ENCODE measurements at regions not wholly inside any gene's neighbourhood (a gene's known extent, or its start where the extent isn't known, plus 50 kb on each side); places are given as distances from the start of the nearest gene placed in this dataset.

GRCh38 chr1:70627910-70628309, 216.8 kb downstream of the CTH start:
- no peaks in the 10 kb centered on the region for H3K27me3 ChIP-seq
- no peaks in the 10 kb centered on the region for H3K36me3 ChIP-seq (ENCODE audit: low read depth, missing control alignments)
- intact Hi-C loops (cut with DNase I; ENCODE audit: low total_unique reads): no loop called here
- H3K4me1 ChIP-seq: no peaks in the 10 kb centered on the region
- no peaks in the 10 kb centered on the region for H3K9me3 ChIP-seq
- WGBS, 2 donors: 55 to 64% methylated on average over 3 to 4 of the region's 4 CpGs
- no peak overlapping the region for H3K27ac ChIP-seq
- H3K4me3 ChIP-seq: no peak overlapping the region
- no peak for TF ChIP-seq POLR2A (IDR thresholded peaks at IDR 0.05)
- TF ChIP-seq, protein P1, sequence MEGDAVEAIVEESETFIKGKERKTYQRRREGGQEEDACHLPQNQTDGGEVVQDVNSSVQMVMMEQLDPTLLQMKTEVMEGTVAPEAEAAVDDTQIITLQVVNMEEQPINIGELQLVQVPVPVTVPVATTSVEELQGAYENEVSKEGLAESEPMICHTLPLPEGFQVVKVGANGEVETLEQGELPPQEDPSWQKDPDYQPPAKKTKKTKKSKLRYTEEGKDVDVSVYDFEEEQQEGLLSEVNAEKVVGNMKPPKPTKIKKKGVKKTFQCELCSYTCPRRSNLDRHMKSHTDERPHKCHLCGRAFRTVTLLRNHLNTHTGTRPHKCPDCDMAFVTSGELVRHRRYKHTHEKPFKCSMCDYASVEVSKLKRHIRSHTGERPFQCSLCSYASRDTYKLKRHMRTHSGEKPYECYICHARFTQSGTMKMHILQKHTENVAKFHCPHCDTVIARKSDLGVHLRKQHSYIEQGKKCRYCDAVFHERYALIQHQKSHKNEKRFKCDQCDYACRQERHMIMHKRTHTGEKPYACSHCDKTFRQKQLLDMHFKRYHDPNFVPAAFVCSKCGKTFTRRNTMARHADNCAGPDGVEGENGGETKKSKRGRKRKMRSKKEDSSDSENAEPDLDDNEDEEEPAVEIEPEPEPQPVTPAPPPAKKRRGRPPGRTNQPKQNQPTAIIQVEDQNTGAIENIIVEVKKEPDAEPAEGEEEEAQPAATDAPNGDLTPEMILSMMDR (IDR thresholded peaks at IDR 0.05): no peak
- no peak for DNase-seq

DNA sequence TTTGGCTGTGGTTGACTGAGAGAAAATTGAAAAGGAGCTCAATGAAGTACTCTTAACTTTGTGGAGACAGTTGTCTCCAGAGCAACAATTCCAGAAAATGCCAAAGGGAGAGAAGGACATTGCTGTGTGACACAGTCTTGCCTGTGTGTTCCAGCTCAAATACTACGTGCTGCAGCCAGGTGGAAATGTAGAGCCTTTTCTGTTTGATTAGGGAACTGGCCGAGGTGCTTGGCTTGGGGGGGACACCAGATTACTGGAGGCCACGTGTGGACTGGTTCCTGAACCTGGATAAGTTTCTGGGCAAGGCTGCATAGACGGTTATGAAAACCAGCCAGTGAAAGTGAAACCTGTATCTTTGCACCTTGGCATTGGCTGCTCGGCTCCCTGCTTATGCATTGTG, 217.9 kb downstream of the CTH start:
- H3K4me3 ChIP-seq: no peak overlapping the region
- 69 to 75% methylated on average over 5 of the region's 5 CpGs for WGBS, 2 donors
- TF ChIP-seq POLR2A (IDR thresholded peaks at IDR 0.05): no peak
- TF ChIP-seq, protein P1 (IDR thresholded peaks at IDR 0.05): no peak
- H3K4me1 ChIP-seq: no peaks in the 10 kb centered on the region
- H3K27me3 ChIP-seq: no peaks in the 10 kb centered on the region
- no peaks in the 10 kb centered on the region for H3K36me3 ChIP-seq (ENCODE audit: low read depth, missing control alignments)
- intact Hi-C loops (cut with DNase I; ENCODE audit: low total_unique reads): no loop called here
- no peak overlapping the region for H3K27ac ChIP-seq
- no peak for DNase-seq
- no peaks in the 10 kb centered on the region for H3K9me3 ChIP-seq

DNA sequence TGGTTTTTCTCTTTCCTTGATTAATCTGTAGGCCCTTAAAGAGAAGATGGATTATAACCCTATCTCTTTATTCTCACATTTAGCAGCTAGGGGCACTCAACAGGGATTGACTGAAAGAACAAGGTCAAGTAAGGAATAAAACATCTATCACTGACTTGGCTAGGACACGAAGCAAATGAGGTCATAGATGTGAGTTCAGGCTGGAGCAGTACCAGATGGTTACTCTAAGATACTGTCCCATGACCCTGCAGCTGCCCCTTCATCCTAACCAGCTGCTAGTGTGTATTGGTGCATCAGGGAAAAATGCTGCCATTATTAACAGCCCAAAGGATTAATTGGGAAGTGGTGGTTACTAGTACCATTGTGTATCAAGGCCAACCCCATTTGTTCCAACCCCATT, 221.9 kb downstream of the CTH start:
- Histone ChIP-seq H3K9me3 (no peaks in the 10 kb centered on the region), H3K27ac (no peak overlapping the region), H3K4me3 (no peak overlapping the region), H3K4me1 (no peaks in the 10 kb centered on the region), H3K36me3 (ENCODE audit: low read depth, missing control alignments) (no peaks in the 10 kb centered on the region), H3K27me3 (no peaks in the 10 kb centered on the region)
- intact Hi-C loops (cut with DNase I; ENCODE audit: low total_unique reads): no loop called here
- WGBS, 2 donors: 27 to 56% methylated on average over 1 of the region's 1 CpG
- DNase-seq: no peak
- TF ChIP-seq, protein P1 (IDR thresholded peaks at IDR 0.05): no peak
- TF ChIP-seq POLR2A (IDR thresholded peaks at IDR 0.05): no peak

DNA sequence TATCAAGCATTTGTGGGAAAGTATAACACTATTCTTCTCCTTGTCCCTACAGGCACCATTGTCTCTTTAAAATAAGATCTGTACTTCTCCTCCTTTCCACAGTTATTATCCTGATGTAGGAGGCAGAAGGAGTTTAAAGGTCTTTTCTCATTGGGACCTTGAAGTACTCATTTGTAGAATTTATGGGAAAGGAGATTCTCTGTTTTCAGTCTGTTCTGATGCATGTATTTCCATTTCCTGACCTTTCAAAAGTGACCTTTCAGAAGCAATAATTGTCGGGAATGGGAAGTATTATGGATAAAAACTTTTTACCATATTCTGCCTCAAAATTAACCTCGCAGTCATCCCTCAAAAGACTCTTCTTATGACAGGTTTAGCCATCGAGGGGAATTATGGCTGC, 224.8 kb downstream of the CTH start:
- Histone ChIP-seq H3K27ac (no peak overlapping the region), H3K9me3 (no peaks in the 10 kb centered on the region), H3K36me3 (ENCODE audit: low read depth, missing control alignments) (no peaks in the 10 kb centered on the region), H3K27me3 (no peaks in the 10 kb centered on the region), H3K4me3 (no peak overlapping the region), H3K4me1 (no peaks in the 10 kb centered on the region)
- intact Hi-C loops (cut with DNase I; ENCODE audit: low total_unique reads): no loop called here
- TF ChIP-seq POLR2A (IDR thresholded peaks at IDR 0.05): no peak
- TF ChIP-seq, protein P1 (IDR thresholded peaks at IDR 0.05): no peak
- no peak for DNase-seq
- WGBS, 2 donors: 65 to 74% methylated on average over 3 of the region's 3 CpGs

- TF ChIP-seq, protein P1 (IDR thresholded peaks at IDR 0.05): no peak
- no peak for TF ChIP-seq POLR2A (IDR thresholded peaks at IDR 0.05)
- H3K36me3 ChIP-seq (ENCODE audit: low read depth, missing control alignments): no peaks in the 10 kb centered on the region
- intact Hi-C loops (cut with DNase I; ENCODE audit: low total_unique reads): no loop called here
- DNase-seq: no peak
- no peaks in the 10 kb centered on the region for H3K27me3 ChIP-seq
- WGBS, 2 donors: 83 to 94% methylated on average over 1 of the region's 1 CpG
- H3K27ac ChIP-seq: no peak overlapping the region
- no peaks in the 10 kb centered on the region for H3K9me3 ChIP-seq
- H3K4me1 ChIP-seq: no peaks in the 10 kb centered on the region
- no peak overlapping the region for H3K4me3 ChIP-seq
Measured at GRCh38 chr1:70641868-70642267, 230.8 kb downstream of the CTH start.
